22Rv1 (cell line): ENCODE measurements at regions not wholly inside any gene's neighbourhood (a gene's known extent, or its start where the extent isn't known, plus 50 kb on each side); places are given as distances from the start of the nearest gene placed in this dataset.

Source experiments
- ZFX ChIP-seq: fragments of 450-650 bp; IDR thresholded peaks from 2 replicates; pipeline ENCODE4 v1.6.1; 2017; ENCODE audit warnings: antibody characterized with exemption, borderline replicate concordance
- TF ChIP-seq, protein P1 (sequence below): fragments of 450-650 bp; IDR thresholded peaks from 2 replicates; pipeline ENCODE4 v1.5.1; 2017; ENCODE audit warnings: mild to moderate bottlenecking

DNA sequence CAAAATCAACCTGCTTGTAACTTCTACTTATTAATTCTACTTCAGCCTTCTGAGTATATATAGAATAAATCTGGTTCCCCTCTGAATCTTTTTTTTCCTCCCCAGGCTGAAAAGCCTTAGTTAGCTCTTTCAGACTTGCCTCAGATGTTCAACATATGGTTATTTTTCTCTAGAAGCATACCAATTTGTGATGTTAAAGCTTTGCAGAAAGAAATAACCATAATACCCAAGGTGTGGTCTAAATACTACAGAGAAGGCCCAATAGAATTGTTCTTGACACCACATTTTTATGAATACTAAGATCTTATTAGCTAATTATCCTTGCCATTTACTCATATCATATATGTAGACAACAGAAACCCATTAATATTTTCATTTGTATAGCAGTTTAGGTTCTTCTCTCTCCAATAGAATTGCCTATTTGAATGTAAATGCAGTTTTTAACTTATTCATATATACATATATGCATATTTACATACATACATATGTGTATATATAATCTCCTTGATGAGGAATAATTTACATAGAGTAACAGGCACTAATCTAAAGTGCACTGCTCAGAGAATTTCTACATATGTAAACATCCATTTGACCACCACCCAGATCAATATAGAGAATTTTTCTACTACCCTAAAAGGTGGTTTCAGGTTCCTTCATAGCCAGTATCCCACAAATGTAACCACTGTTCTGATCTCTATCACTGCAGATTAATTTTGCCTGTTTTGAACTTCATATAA is 175.2 kb upstream of the IVNS1ABP start:
- TF ChIP-seq, protein P1, sequence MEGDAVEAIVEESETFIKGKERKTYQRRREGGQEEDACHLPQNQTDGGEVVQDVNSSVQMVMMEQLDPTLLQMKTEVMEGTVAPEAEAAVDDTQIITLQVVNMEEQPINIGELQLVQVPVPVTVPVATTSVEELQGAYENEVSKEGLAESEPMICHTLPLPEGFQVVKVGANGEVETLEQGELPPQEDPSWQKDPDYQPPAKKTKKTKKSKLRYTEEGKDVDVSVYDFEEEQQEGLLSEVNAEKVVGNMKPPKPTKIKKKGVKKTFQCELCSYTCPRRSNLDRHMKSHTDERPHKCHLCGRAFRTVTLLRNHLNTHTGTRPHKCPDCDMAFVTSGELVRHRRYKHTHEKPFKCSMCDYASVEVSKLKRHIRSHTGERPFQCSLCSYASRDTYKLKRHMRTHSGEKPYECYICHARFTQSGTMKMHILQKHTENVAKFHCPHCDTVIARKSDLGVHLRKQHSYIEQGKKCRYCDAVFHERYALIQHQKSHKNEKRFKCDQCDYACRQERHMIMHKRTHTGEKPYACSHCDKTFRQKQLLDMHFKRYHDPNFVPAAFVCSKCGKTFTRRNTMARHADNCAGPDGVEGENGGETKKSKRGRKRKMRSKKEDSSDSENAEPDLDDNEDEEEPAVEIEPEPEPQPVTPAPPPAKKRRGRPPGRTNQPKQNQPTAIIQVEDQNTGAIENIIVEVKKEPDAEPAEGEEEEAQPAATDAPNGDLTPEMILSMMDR, result no peak
- TF ChIP-seq ZFX, result no peak
